ENCODE measurements at regions not wholly inside any gene's neighbourhood (a gene's known extent, or its start where the extent isn't known, plus 50 kb on each side); places are given as distances from the start of the nearest gene placed in this dataset.
A peak's percentile ranks its signal among the peaks of the same experiment; 100 is the strongest.

DNA sequence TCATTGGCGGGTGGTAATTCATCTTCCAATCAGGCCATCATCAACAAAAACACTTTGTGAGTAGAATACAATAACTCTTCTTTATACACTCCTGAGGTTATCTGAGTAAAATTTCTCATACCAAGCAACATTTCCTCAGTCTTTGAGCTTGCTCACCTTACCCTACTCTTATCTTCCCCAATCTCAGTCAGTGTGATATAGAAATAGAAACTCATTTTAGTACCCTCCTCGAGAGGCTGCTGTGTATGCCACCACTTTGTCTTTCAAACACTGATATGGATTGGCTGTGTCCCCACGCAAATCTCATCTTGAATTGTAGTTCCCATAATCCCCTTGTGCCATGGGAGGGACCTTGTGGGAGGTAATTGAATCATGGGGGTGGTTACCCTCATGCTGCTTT is 209.7 kb downstream of the RBM26 start:
- Histone ChIP-seq H3K27me3 (ENCODE audit: insufficient read depth, low read length) (no peaks in the 10 kb centered on the region), H2AFZ (ENCODE audit: low read length) (no peak overlapping the region), H3K9me3 (ENCODE audit: low read length) (0 out of 2 replicates have a peak, but pooled peaks cover 4% of the 10 kb centered on the region), H3K4me3 (ENCODE audit: low read depth, low read length, poor library complexity, severe bottlenecking) (no peak overlapping the region), H3F3A (ENCODE audit: insufficient read depth, low read length) (no peaks in the 10 kb centered on the region), H3K9me2 (ENCODE audit: low read depth, low read length) (no peaks in the 10 kb centered on the region), H3K27ac (ENCODE audit: low read depth, low read length, poor library complexity, severe bottlenecking) (no peak overlapping the region), H3K9ac (ENCODE audit: low read length) (no peak overlapping the region), H3K79me2 (ENCODE audit: insufficient read depth, low read length) (no peaks in the 10 kb centered on the region), H3K36me3 (ENCODE audit: insufficient read depth, low read length) (no peaks in the 10 kb centered on the region), H4K20me1 (ENCODE audit: insufficient read depth, low read length) (no peaks in the 10 kb centered on the region), H3K4me1 (ENCODE audit: insufficient read depth, low read length, severe bottlenecking) (peaks cover 24% of the 10 kb centered on the region), H3K4me2 (ENCODE audit: low read length) (no peak overlapping the region)
- TF ChIP-seq, protein P1, sequence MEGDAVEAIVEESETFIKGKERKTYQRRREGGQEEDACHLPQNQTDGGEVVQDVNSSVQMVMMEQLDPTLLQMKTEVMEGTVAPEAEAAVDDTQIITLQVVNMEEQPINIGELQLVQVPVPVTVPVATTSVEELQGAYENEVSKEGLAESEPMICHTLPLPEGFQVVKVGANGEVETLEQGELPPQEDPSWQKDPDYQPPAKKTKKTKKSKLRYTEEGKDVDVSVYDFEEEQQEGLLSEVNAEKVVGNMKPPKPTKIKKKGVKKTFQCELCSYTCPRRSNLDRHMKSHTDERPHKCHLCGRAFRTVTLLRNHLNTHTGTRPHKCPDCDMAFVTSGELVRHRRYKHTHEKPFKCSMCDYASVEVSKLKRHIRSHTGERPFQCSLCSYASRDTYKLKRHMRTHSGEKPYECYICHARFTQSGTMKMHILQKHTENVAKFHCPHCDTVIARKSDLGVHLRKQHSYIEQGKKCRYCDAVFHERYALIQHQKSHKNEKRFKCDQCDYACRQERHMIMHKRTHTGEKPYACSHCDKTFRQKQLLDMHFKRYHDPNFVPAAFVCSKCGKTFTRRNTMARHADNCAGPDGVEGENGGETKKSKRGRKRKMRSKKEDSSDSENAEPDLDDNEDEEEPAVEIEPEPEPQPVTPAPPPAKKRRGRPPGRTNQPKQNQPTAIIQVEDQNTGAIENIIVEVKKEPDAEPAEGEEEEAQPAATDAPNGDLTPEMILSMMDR (IDR thresholded peaks at IDR 0.05; ENCODE audit: low read length), result no peak
- TF ChIP-seq EZH2 (IDR thresholded peaks at IDR 0.05; ENCODE audit: borderline replicate concordance, low read length), result no peak

DNA sequence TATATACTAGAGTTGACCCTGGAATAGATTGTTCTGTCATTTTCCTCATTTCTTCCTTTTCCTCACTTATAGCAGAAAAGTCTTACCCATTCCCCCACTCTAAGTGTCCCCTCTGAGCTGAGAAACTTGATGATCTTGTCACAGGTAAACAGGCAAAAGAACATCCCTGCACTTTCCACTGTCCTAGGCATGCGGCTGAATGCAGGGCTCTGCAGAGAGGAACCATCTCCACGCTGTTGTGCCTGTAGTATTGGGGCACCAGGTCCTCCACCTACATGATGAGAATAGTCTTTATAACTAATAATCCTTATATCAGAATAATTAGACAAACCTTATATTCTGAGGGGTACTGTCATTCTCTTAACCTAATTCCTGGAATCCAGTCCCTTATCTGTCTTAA is 211.3 kb downstream of the RBM26 start:
- H3K4me2 ChIP-seq (ENCODE audit: low read length), result peak overlapping the region; percentile 38

DNA sequence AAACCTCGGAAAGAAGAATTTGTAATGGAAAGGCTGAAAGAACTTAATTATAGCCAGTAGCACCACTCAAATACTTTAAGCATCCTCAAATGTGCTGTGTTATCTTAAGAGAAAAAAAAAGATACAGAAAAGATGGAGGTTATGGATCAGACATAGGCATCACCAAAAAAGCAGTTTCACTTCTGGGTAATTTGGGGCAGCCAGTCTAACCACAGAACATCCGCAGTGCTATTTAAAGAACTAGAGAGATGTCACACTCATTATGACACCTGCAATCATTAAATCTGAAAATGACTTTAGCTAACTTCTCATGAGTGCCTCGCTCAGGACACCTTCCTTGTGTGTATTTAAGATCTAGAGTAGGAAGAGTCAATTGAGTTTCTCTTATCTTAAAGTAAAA is 211.8 kb downstream of the RBM26 start:
- no peaks in the 10 kb centered on the region for H3K36me3 ChIP-seq (ENCODE audit: insufficient read depth, low read length)
- H3K79me2 ChIP-seq (ENCODE audit: insufficient read depth, low read length), result no peaks in the 10 kb centered on the region
- no peak overlapping the region for H3K27ac ChIP-seq (ENCODE audit: low read depth, low read length, poor library complexity, severe bottlenecking)
- peak overlapping the region; percentile 38 for H3K4me2 ChIP-seq (ENCODE audit: low read length)
- TF ChIP-seq, protein P1 (IDR thresholded peaks at IDR 0.05; ENCODE audit: low read length), result no peak
- TF ChIP-seq EZH2 (IDR thresholded peaks at IDR 0.05; ENCODE audit: borderline replicate concordance, low read length), result no peak
- H3K4me3 ChIP-seq (ENCODE audit: low read depth, low read length, poor library complexity, severe bottlenecking), result peak overlapping the region; percentile 0
- H3K27me3 ChIP-seq (ENCODE audit: insufficient read depth, low read length), result no peaks in the 10 kb centered on the region
- H4K20me1 ChIP-seq (ENCODE audit: insufficient read depth, low read length), result no peaks in the 10 kb centered on the region
- H3K4me1 ChIP-seq (ENCODE audit: insufficient read depth, low read length, severe bottlenecking), result peaks cover 24% of the 10 kb centered on the region
- H3K9me2 ChIP-seq (ENCODE audit: low read depth, low read length), result no peaks in the 10 kb centered on the region
- H3F3A ChIP-seq (ENCODE audit: insufficient read depth, low read length), result no peaks in the 10 kb centered on the region
- H2AFZ ChIP-seq (ENCODE audit: low read length), result no peak overlapping the region
- H3K9ac ChIP-seq (ENCODE audit: low read length), result no peak overlapping the region
- H3K9me3 ChIP-seq (ENCODE audit: low read length), result 0 out of 2 replicates have a peak, but pooled peaks cover 4% of the 10 kb centered on the region

More for the DNA sequence above, 211.3 kb downstream of the RBM26 start:
- H3K9ac ChIP-seq (ENCODE audit: low read length), result no peak overlapping the region
- H3K27me3 ChIP-seq (ENCODE audit: insufficient read depth, low read length), result no peaks in the 10 kb centered on the region
- no peaks in the 10 kb centered on the region for H3K79me2 ChIP-seq (ENCODE audit: insufficient read depth, low read length)
- H4K20me1 ChIP-seq (ENCODE audit: insufficient read depth, low read length), result no peaks in the 10 kb centered on the region
- H3K4me3 ChIP-seq (ENCODE audit: low read depth, low read length, poor library complexity, severe bottlenecking), result peak overlapping the region; percentile 0
- TF ChIP-seq EZH2 (IDR thresholded peaks at IDR 0.05; ENCODE audit: borderline replicate concordance, low read length), result no peak
- TF ChIP-seq, protein P1 (IDR thresholded peaks at IDR 0.05; ENCODE audit: low read length), result no peak
- H3K9me3 ChIP-seq (ENCODE audit: low read length), result 0 out of 2 replicates have a peak, but pooled peaks cover 4% of the 10 kb centered on the region
- peaks cover 24% of the 10 kb centered on the region for H3K4me1 ChIP-seq (ENCODE audit: insufficient read depth, low read length, severe bottlenecking)
- H3K36me3 ChIP-seq (ENCODE audit: insufficient read depth, low read length), result no peaks in the 10 kb centered on the region
- no peaks in the 10 kb centered on the region for H3K9me2 ChIP-seq (ENCODE audit: low read depth, low read length)
- H2AFZ ChIP-seq (ENCODE audit: low read length), result no peak overlapping the region
- no peaks in the 10 kb centered on the region for H3F3A ChIP-seq (ENCODE audit: insufficient read depth, low read length)
- no peak overlapping the region for H3K27ac ChIP-seq (ENCODE audit: low read depth, low read length, poor library complexity, severe bottlenecking)
